HG03039 (cell line): ENCODE measurements at regions not wholly inside any gene's neighbourhood (a gene's known extent, or its start where the extent isn't known, plus 50 kb on each side); places are given as distances from the start of the nearest gene placed in this dataset.

Source experiments
- ATAC-seq: cut with Tn5 transposase; IDR thresholded peaks from one replicate; pipeline ENCODE4 v1.9.1; 2021; ENCODE audit warnings: mild to moderate bottlenecking, moderate library complexity; ENCODE audit not compliant: unreplicated experiment

- no peak for ATAC-seq
These were observed 861.0 kb downstream of the SORCS3 start for GRCh38 chr10:105502058-105502457.

- ATAC-seq = no peak
These were observed 853.9 kb downstream of the SORCS3 start for GRCh38 chr10:105494944-105495343.

- no peak for ATAC-seq
These were observed 853.2 kb downstream of the SORCS3 start for GRCh38 chr10:105494303-105494702.

GRCh38 chr10:105473170-105473569, 832.1 kb downstream of the SORCS3 start:
- no peak for ATAC-seq

GRCh38 chr10:105468759-105469158, 827.7 kb downstream of the SORCS3 start:
- no peak for ATAC-seq

GRCh38 chr10:105466521-105466920, 825.4 kb downstream of the SORCS3 start:
- no peak for ATAC-seq

GRCh38 chr10:105434970-105435369, 793.9 kb downstream of the SORCS3 start:
- ATAC-seq = no peak

- ATAC-seq = no peak
These were observed 772.9 kb downstream of the SORCS3 start for GRCh38 chr10:105413997-105414396.

- no peak for ATAC-seq
These were observed 768.3 kb downstream of the SORCS3 start for GRCh38 chr10:105409370-105409769.

GRCh38 chr10:105406488-105406887, 765.4 kb downstream of the SORCS3 start:
- no peak for ATAC-seq

- ATAC-seq = no peak
These were observed 757.1 kb downstream of the SORCS3 start for GRCh38 chr10:105398202-105398601.

GRCh38 chr10:105391670-105392351, 750.7 kb downstream of the SORCS3 start:
- no peak for ATAC-seq

- no peak for ATAC-seq
These were observed 746.9 kb downstream of the SORCS3 start for GRCh38 chr10:105387971-105388370.

- ATAC-seq = no peak
These were observed 742.9 kb downstream of the SORCS3 start for GRCh38 chr10:105383978-105384377.

- no peak for ATAC-seq
These were observed 729.6 kb downstream of the SORCS3 start for GRCh38 chr10:105370692-105371091.

GRCh38 chr10:105359708-105360107, 718.6 kb downstream of the SORCS3 start:
- ATAC-seq = no peak

GRCh38 chr10:105358911-105359310, 717.8 kb downstream of the SORCS3 start:
- no peak for ATAC-seq

- no peak for ATAC-seq
These were observed 715.5 kb downstream of the SORCS3 start for GRCh38 chr10:105356626-105357025.

GRCh38 chr10:105354010-105354409, 712.9 kb downstream of the SORCS3 start:
- no peak for ATAC-seq

GRCh38 chr10:105352827-105353226, 711.7 kb downstream of the SORCS3 start:
- ATAC-seq = no peak

GRCh38 chr10:105352281-105352680, 711.2 kb downstream of the SORCS3 start:
- ATAC-seq = no peak

- no peak for ATAC-seq
These were observed 710.1 kb downstream of the SORCS3 start for GRCh38 chr10:105351187-105351586.

- ATAC-seq = no peak
These were observed 706.4 kb downstream of the SORCS3 start for GRCh38 chr10:105347487-105347886.
